ENCODE measurements at regions not wholly inside any gene's neighbourhood (a gene's known extent, or its start where the extent isn't known, plus 50 kb on each side); places are given as distances from the start of the nearest gene placed in this dataset.
"Not testable (repeated sequence)": the region's sequence is repeated elsewhere in the genome, so short reads cannot be mapped to it uniquely, and the experiment has no call there.

- Histone ChIP-seq H3K36me3 (ENCODE audit: control insufficient read depth, insufficient read depth, low read length) (no peaks in the 10 kb centered on the region), H3K4me3 (ENCODE audit: low read length) (no peak overlapping the region), H3K27ac (ENCODE audit: low read length) (no peak overlapping the region), H3K9me3 (ENCODE audit: control insufficient read depth, low read depth, low read length) (no peaks in the 10 kb centered on the region), H3K27me3 (ENCODE audit: control insufficient read depth, insufficient read depth, low read length) (no peaks in the 10 kb centered on the region), H3K4me1 (ENCODE audit: control insufficient read depth, insufficient read depth, low read length) (no peaks in the 10 kb centered on the region)
- no peak for DNase-seq
These were observed 441.0 kb downstream of the CPS1 start for GRCh38 chr2:210997373-210997772.

GRCh38 chr2:210998334-210998733 is 441.9 kb downstream of the CPS1 start:
- Histone ChIP-seq H3K27ac (ENCODE audit: low read length) (no peak overlapping the region), H3K4me1 (ENCODE audit: control insufficient read depth, insufficient read depth, low read length) (no peaks in the 10 kb centered on the region), H3K27me3 (ENCODE audit: control insufficient read depth, insufficient read depth, low read length) (no peaks in the 10 kb centered on the region), H3K36me3 (ENCODE audit: control insufficient read depth, insufficient read depth, low read length) (no peaks in the 10 kb centered on the region), H3K9me3 (ENCODE audit: control insufficient read depth, low read depth, low read length) (no peaks in the 10 kb centered on the region), H3K4me3 (ENCODE audit: low read length) (no peak overlapping the region)
- DNase-seq = no peak
- WGBS (ENCODE audit: insufficient coverage, low lambda C conversion rate) = 100% methylated on average over 2 of the region's 2 CpGs

GRCh38 chr2:211014376-211014775 is 458.0 kb downstream of the CPS1 start:
- no peaks in the 10 kb centered on the region for H3K36me3 ChIP-seq (ENCODE audit: control insufficient read depth, insufficient read depth, low read length)
- 40% methylated on average over 2 of the region's 4 CpGs for WGBS (ENCODE audit: insufficient coverage, low lambda C conversion rate)
- no peaks in the 10 kb centered on the region for H3K27me3 ChIP-seq (ENCODE audit: control insufficient read depth, insufficient read depth, low read length)
- H3K9me3 ChIP-seq (ENCODE audit: control insufficient read depth, low read depth, low read length) = no peaks in the 10 kb centered on the region
- H3K27ac ChIP-seq (ENCODE audit: low read length) = no peak overlapping the region
- no peak overlapping the region for H3K4me3 ChIP-seq (ENCODE audit: low read length)
- H3K4me1 ChIP-seq (ENCODE audit: control insufficient read depth, insufficient read depth, low read length) = no peaks in the 10 kb centered on the region
- DNase-seq = no peak

- Histone ChIP-seq H3K9me3 (ENCODE audit: control insufficient read depth, low read depth, low read length) (no peaks in the 10 kb centered on the region), H3K27me3 (ENCODE audit: control insufficient read depth, insufficient read depth, low read length) (no peaks in the 10 kb centered on the region), H3K36me3 (ENCODE audit: control insufficient read depth, insufficient read depth, low read length) (no peaks in the 10 kb centered on the region), H3K27ac (ENCODE audit: low read length) (no peak overlapping the region), H3K4me1 (ENCODE audit: control insufficient read depth, insufficient read depth, low read length) (no peaks in the 10 kb centered on the region), H3K4me3 (ENCODE audit: low read length) (no peak overlapping the region)
- 100% methylated on average over 1 of the region's 2 CpGs for WGBS (ENCODE audit: insufficient coverage, low lambda C conversion rate)
- DNase-seq = no peak
These were observed 458.5 kb downstream of the CPS1 start for GRCh38 chr2:211014906-211015305.

- not testable (repeated sequence) for H3K36me3 ChIP-seq (ENCODE audit: control insufficient read depth, insufficient read depth, low read length); H3K4me1 ChIP-seq (ENCODE audit: control insufficient read depth, insufficient read depth, low read length); H3K4me3 ChIP-seq (ENCODE audit: low read length); H3K27ac ChIP-seq (ENCODE audit: low read length); H3K9me3 ChIP-seq (ENCODE audit: control insufficient read depth, low read depth, low read length); H3K27me3 ChIP-seq (ENCODE audit: control insufficient read depth, insufficient read depth, low read length); DNase-seq
- 94% methylated on average over 4 of the region's 10 CpGs for WGBS (ENCODE audit: insufficient coverage, low lambda C conversion rate)
These were observed 468.7 kb downstream of the CPS1 start for GRCh38 chr2:211025089-211025488.

- H3K4me3 ChIP-seq (ENCODE audit: low read length) = no peak overlapping the region
- H3K9me3 ChIP-seq (ENCODE audit: control insufficient read depth, low read depth, low read length) = peaks cover 5% of the 10 kb centered on the region
- H3K4me1 ChIP-seq (ENCODE audit: control insufficient read depth, insufficient read depth, low read length) = no peaks in the 10 kb centered on the region
- DNase-seq = no peak
- no peaks in the 10 kb centered on the region for H3K27me3 ChIP-seq (ENCODE audit: control insufficient read depth, insufficient read depth, low read length)
- H3K27ac ChIP-seq (ENCODE audit: low read length) = no peak overlapping the region
- H3K36me3 ChIP-seq (ENCODE audit: control insufficient read depth, insufficient read depth, low read length) = no peaks in the 10 kb centered on the region
- WGBS (ENCODE audit: insufficient coverage, low lambda C conversion rate) = no CpG with 5 or more reads among the region's 2 CpGs
These were observed 469.7 kb downstream of the CPS1 start for GRCh38 chr2:211026109-211026508.

GRCh38 chr2:211027976-211028375 is 471.6 kb downstream of the CPS1 start:
- no peak for DNase-seq
- Histone ChIP-seq H3K27me3 (ENCODE audit: control insufficient read depth, insufficient read depth, low read length) (no peaks in the 10 kb centered on the region), H3K4me1 (ENCODE audit: control insufficient read depth, insufficient read depth, low read length) (no peaks in the 10 kb centered on the region), H3K36me3 (ENCODE audit: control insufficient read depth, insufficient read depth, low read length) (no peaks in the 10 kb centered on the region), H3K4me3 (ENCODE audit: low read length) (no peak overlapping the region), H3K9me3 (ENCODE audit: control insufficient read depth, low read depth, low read length) (peaks cover 5% of the 10 kb centered on the region), H3K27ac (ENCODE audit: low read length) (no peak overlapping the region)

- Histone ChIP-seq H3K27me3 (ENCODE audit: control insufficient read depth, insufficient read depth, low read length) (no peaks in the 10 kb centered on the region), H3K4me3 (ENCODE audit: low read length) (no peak overlapping the region), H3K27ac (ENCODE audit: low read length) (no peak overlapping the region), H3K4me1 (ENCODE audit: control insufficient read depth, insufficient read depth, low read length) (no peaks in the 10 kb centered on the region), H3K36me3 (ENCODE audit: control insufficient read depth, insufficient read depth, low read length) (no peaks in the 10 kb centered on the region), H3K9me3 (ENCODE audit: control insufficient read depth, low read depth, low read length) (no peaks in the 10 kb centered on the region)
- 59% methylated on average over 2 of the region's 2 CpGs for WGBS (ENCODE audit: insufficient coverage, low lambda C conversion rate)
- peak in 1 of 2 donors; percentile 18 for DNase-seq
These were observed 477.4 kb downstream of the CPS1 start for GRCh38 chr2:211033765-211034164.

GRCh38 chr2:211035548-211036185 is 479.3 kb downstream of the CPS1 start:
- no peak overlapping the region for H3K27ac ChIP-seq (ENCODE audit: low read length)
- DNase-seq = peak in 1 of 2 donors; percentile 8
- no peaks in the 10 kb centered on the region for H3K4me1 ChIP-seq (ENCODE audit: control insufficient read depth, insufficient read depth, low read length)
- no peaks in the 10 kb centered on the region for H3K36me3 ChIP-seq (ENCODE audit: control insufficient read depth, insufficient read depth, low read length)
- no peaks in the 10 kb centered on the region for H3K9me3 ChIP-seq (ENCODE audit: control insufficient read depth, low read depth, low read length)
- WGBS (ENCODE audit: insufficient coverage, low lambda C conversion rate) = 100% methylated on average over 1 of the region's 4 CpGs
- H3K27me3 ChIP-seq (ENCODE audit: control insufficient read depth, insufficient read depth, low read length) = no peaks in the 10 kb centered on the region
- H3K4me3 ChIP-seq (ENCODE audit: low read length) = no peak overlapping the region

GRCh38 chr2:211045025-211045424 is 488.6 kb downstream of the CPS1 start:
- Histone ChIP-seq H3K36me3 (ENCODE audit: control insufficient read depth, insufficient read depth, low read length) (no peaks in the 10 kb centered on the region), H3K27me3 (ENCODE audit: control insufficient read depth, insufficient read depth, low read length) (no peaks in the 10 kb centered on the region), H3K9me3 (ENCODE audit: control insufficient read depth, low read depth, low read length) (no peaks in the 10 kb centered on the region), H3K27ac (ENCODE audit: low read length) (no peak overlapping the region), H3K4me1 (ENCODE audit: control insufficient read depth, insufficient read depth, low read length) (no peaks in the 10 kb centered on the region), H3K4me3 (ENCODE audit: low read length) (no peak overlapping the region)
- peak in 1 of 2 donors; percentile 60 for DNase-seq
- no CpG with 5 or more reads among the region's 2 CpGs for whole genome bisulfite sequencing (ENCODE audit: insufficient coverage, low lambda C conversion rate)

GRCh38 chr2:211049321-211050018 is 493.1 kb downstream of the CPS1 start:
- H3K4me1 ChIP-seq (ENCODE audit: control insufficient read depth, insufficient read depth, low read length) = no peaks in the 10 kb centered on the region
- no peak overlapping the region for H3K27ac ChIP-seq (ENCODE audit: low read length)
- H3K36me3 ChIP-seq (ENCODE audit: control insufficient read depth, insufficient read depth, low read length) = no peaks in the 10 kb centered on the region
- no peaks in the 10 kb centered on the region for H3K27me3 ChIP-seq (ENCODE audit: control insufficient read depth, insufficient read depth, low read length)
- DNase-seq = no peak
- H3K9me3 ChIP-seq (ENCODE audit: control insufficient read depth, low read depth, low read length) = no peaks in the 10 kb centered on the region
- no peak overlapping the region for H3K4me3 ChIP-seq (ENCODE audit: low read length)
- WGBS (ENCODE audit: insufficient coverage, low lambda C conversion rate) = 100% methylated on average over 1 of the region's 4 CpGs
